Neural cell (in vitro differentiated cells): ENCODE measurements at regions not wholly inside any gene's neighbourhood (a gene's known extent, or its start where the extent isn't known, plus 50 kb on each side); places are given as distances from the start of the nearest gene placed in this dataset.

Experiments
- H2AFZ ChIP-seq: fragments of 200-600, 300-800 bp; sonication (generic), shearing (Covaris generic); 2 replicates; pipeline ENCODE4 v1.6.0; 2014; ENCODE audit warnings: low read depth, mild to moderate bottlenecking, antibody characterized with exemption, low read length, moderate library complexity
- H3F3A ChIP-seq: fragments of 200-600 bp; shearing (Covaris generic); 2 replicates; pipeline ENCODE4 v1.6.1; 2016; ENCODE audit warnings: mild to moderate bottlenecking, moderate library complexity, mixed read lengths, antibody characterized with exemption, low read length; ENCODE audit not compliant: insufficient read depth, poor library complexity, severe bottlenecking
- H3K27ac ChIP-seq: fragments of 200-600, 300-800 bp; sonication (generic), shearing (Covaris generic); 2 replicates; pipeline ENCODE4 v1.5.1; 2014; ENCODE audit warnings: mild to moderate bottlenecking, low read length, moderate library complexity
- H3K27me3 ChIP-seq: fragments of 300-800, 200-600 bp; sonication (generic), shearing (Covaris generic); 2 replicates; pipeline ENCODE4 v1.6.0; 2014; ENCODE audit warnings: mild to moderate bottlenecking, low read depth, low read length, moderate library complexity; ENCODE audit not compliant: insufficient read depth
- H3K36me3 ChIP-seq: fragments of 300-800, 200-600 bp; sonication (generic), shearing (Covaris generic); 2 replicates; pipeline ENCODE4 v1.5.1; 2014; ENCODE audit warnings: mild to moderate bottlenecking, antibody characterized with exemption, low read length, moderate library complexity; ENCODE audit not compliant: insufficient read depth
- H3K4me2 ChIP-seq: fragments of 300-800, 200-600 bp; sonication (generic), shearing (Covaris generic); 2 replicates; pipeline ENCODE4 v1.6.0; 2014; ENCODE audit warnings: mild to moderate bottlenecking, low read length
- H3K4me3 ChIP-seq: fragments of 300-800, 200-600 bp; sonication (generic), shearing (Covaris generic); 2 replicates; pipeline ENCODE4 v1.5.1; 2014; ENCODE audit warnings: mild to moderate bottlenecking, low read length, moderate library complexity
- H3K79me2 ChIP-seq: fragments of 200-600 bp; shearing (Covaris generic); replicated peaks from 2 replicates; pipeline ENCODE4 v1.6.0; 2014; ENCODE audit warnings: mild to moderate bottlenecking, low read length, moderate library complexity; ENCODE audit not compliant: insufficient read depth
- H3K9ac ChIP-seq: fragments of 300-800, 200-600 bp; sonication (generic), shearing (Covaris generic); 2 replicates; pipeline ENCODE4 v1.6.1; 2016; ENCODE audit warnings: mild to moderate bottlenecking, low read length, mixed read lengths
- H3K9me2 ChIP-seq: fragments of 200-600 bp; shearing (Covaris generic); 2 replicates; pipeline ENCODE4 v1.6.1; 2016; ENCODE audit warnings: mild to moderate bottlenecking, low read length, mixed read lengths; ENCODE audit not compliant: insufficient read depth
- H3K9me3 ChIP-seq: fragments of 200-600, 300-800 bp; sonication (generic), shearing (Covaris generic); 2 replicates; pipeline ENCODE4 v1.6.1; 2016; ENCODE audit warnings: mild to moderate bottlenecking, mixed run types, low read length, moderate library complexity, mixed read lengths
- H4K20me1 ChIP-seq: fragments of 200-600 bp; shearing (Covaris generic); 2 replicates; pipeline ENCODE4 v1.6.1; 2016; ENCODE audit warnings: mild to moderate bottlenecking, mixed run types; ENCODE audit not compliant: insufficient read depth
- CTCF ChIP-seq: fragments of 450-650 bp; IDR thresholded peaks from 2 replicates; pipeline ENCODE4 v1.5.1; 2014; ENCODE audit warnings: antibody characterized with exemption, mild to moderate bottlenecking, moderate library complexity; ENCODE audit not compliant: poor library complexity, severe bottlenecking
- EP300 ChIP-seq: fragments of 450-650 bp; conservative IDR thresholded peaks from 2 replicates; pipeline ENCODE4 v1.6.1; 2014; ENCODE audit warnings: antibody characterized with exemption, mild to moderate bottlenecking, moderate library complexity; ENCODE audit not compliant: poor library complexity, severe bottlenecking
- EZH2 ChIP-seq: fragments of 200-600, 300-800 bp; shearing (Covaris generic), sonication (generic); IDR thresholded peaks from 2 replicates; pipeline ENCODE4 v1.6.1; 2014; ENCODE audit warnings: antibody characterized with exemption, low read length, borderline replicate concordance, mild to moderate bottlenecking; ENCODE audit not compliant: insufficient read depth, poor library complexity, severe bottlenecking
- MXI1 ChIP-seq: fragments of 450-650 bp; conservative IDR thresholded peaks from 2 replicates; pipeline ENCODE4 v1.6.1; 2014; ENCODE audit warnings: antibody characterized with exemption, mild to moderate bottlenecking; ENCODE audit not compliant: poor library complexity, severe bottlenecking
- POLR2AphosphoS5 ChIP-seq: IDR thresholded peaks from 2 replicates; pipeline ENCODE4 v1.6.1; 2012
- RAD21 ChIP-seq: fragments of 450-650 bp; conservative IDR thresholded peaks from 2 replicates; pipeline ENCODE4 v1.6.1; 2014; ENCODE audit warnings: antibody characterized with exemption, mild to moderate bottlenecking, moderate library complexity
- REST ChIP-seq: IDR thresholded peaks from 2 replicates; pipeline ENCODE4 v1.6.1; 2012; ENCODE audit warnings: borderline replicate concordance
- SMC3 ChIP-seq: fragments of 450-650 bp; conservative IDR thresholded peaks from 2 replicates; pipeline ENCODE4 v1.6.1; 2014; ENCODE audit warnings: antibody characterized with exemption, mild to moderate bottlenecking, moderate library complexity; ENCODE audit not compliant: poor library complexity
- TAF1 ChIP-seq: IDR thresholded peaks from 2 replicates; pipeline ENCODE4 v1.6.1; 2012; ENCODE audit warnings: low read depth

- Histone ChIP-seq H3K9me3 (no peaks in the 10 kb centered on the region), H2AFZ (no peak overlapping the region), H3K27ac (no peak overlapping the region), H3K9me2 (no peaks in the 10 kb centered on the region), H4K20me1 (no peaks in the 10 kb centered on the region), H3K4me3 (no peak overlapping the region), H3K9ac (no peak overlapping the region), H3K36me3 (no peaks in the 10 kb centered on the region), H3F3A (no peaks in the 10 kb centered on the region), H3K27me3 (no peaks in the 10 kb centered on the region), H3K4me2 (no peak overlapping the region), H3K79me2 (no peaks in the 10 kb centered on the region)
- TF ChIP-seq CTCF (no peak), SMC3 (no peak), MXI1 (no peak), EP300 (no peak), RAD21 (no peak), TAF1 (no peak), REST (no peak), EZH2 (no peak), POLR2AphosphoS5 (no peak)
These were observed 235.4 kb upstream of the DYNLRB2 start for GRCh38 chr16:80305410-80305809.

GRCh38 chr16:80303691-80304090 is 237.1 kb upstream of the DYNLRB2 start:
- H3K27ac ChIP-seq: no peak overlapping the region

More at GRCh38 chr16:80303691-80304090, 237.1 kb upstream of the DYNLRB2 start:
- H3K4me2 ChIP-seq: no peak overlapping the region
- H3K4me3 ChIP-seq: no peak overlapping the region
- no peak overlapping the region for H2AFZ ChIP-seq
- H4K20me1 ChIP-seq: no peaks in the 10 kb centered on the region
- no peaks in the 10 kb centered on the region for H3K36me3 ChIP-seq
- no peaks in the 10 kb centered on the region for H3K9me3 ChIP-seq
- no peaks in the 10 kb centered on the region for H3K79me2 ChIP-seq
- H3K9ac ChIP-seq: no peak overlapping the region
- no peaks in the 10 kb centered on the region for H3K27me3 ChIP-seq
- H3K9me2 ChIP-seq: no peaks in the 10 kb centered on the region
- no peak for TF ChIP-seq REST
- H3F3A ChIP-seq: no peaks in the 10 kb centered on the region
